ENCODE measurements at regions not wholly inside any gene's neighbourhood (a gene's known extent, or its start where the extent isn't known, plus 50 kb on each side); places are given as distances from the start of the nearest gene placed in this dataset.
"Not testable (repeated sequence)": the region's sequence is repeated elsewhere in the genome, so short reads cannot be mapped to it uniquely, and the experiment has no call there.

DNA sequence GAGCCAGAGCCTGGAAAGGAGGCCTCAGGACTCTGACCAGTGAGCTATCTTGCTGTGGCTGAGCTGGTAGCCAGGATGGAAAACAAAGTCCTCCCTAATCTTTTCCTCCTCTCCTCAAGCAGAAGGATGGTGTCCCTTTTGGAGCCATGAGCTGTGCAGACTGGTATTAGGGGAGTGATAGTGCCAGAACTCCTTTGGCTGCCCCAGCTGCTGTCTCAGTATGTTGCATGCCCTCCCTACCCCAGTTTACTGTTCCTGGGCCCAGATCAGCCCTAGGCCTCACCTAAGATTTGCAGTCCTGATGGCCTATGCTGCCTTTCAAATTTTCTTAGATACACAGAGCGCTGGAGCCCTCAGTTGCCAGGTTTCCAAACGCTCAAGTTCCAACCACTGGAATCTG lies 150.3 kb upstream of the ALG10B start:
- DNase-seq (ENCODE audit: low read depth), result no peak
- H3K4me3 ChIP-seq (ENCODE audit: low read depth, low read length), result no peak overlapping the region
- TF ChIP-seq CTCF (IDR thresholded peaks at IDR 0.05; ENCODE audit: insufficient read depth, low read length), result no peak

GRCh38 chr12:38175538-38175937 lies 141.0 kb upstream of the ALG10B start:
- DNase-seq (ENCODE audit: low read depth), result no peak
- TF ChIP-seq CTCF (IDR thresholded peaks at IDR 0.05; ENCODE audit: insufficient read depth, low read length), result no peak
- H3K4me3 ChIP-seq (ENCODE audit: low read depth, low read length), result no peak overlapping the region

- not testable (repeated sequence) for DNase-seq (ENCODE audit: low read depth); H3K4me3 ChIP-seq (ENCODE audit: low read depth, low read length)
Observed at GRCh38 chr12:38183617-38184016, 133.0 kb upstream of the ALG10B start.

DNA sequence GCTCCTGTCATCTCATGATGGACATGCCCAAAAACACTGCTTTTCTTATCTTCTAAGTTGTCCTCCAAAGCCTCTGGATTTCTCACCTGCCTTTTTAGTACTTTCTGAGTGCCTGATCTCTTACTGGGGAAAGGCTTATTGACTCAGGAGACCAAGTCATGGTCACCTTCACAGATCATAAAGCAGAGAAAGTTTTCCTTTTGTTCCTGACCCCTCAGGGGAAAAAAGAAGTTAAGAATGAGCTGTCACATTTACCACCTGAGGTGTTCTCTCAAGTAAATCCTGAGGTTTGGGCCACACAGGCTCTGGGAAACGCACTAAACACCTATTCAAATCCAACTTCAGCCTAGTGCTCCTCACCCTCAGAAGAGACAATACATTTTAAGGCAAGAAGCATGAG lies 119.3 kb upstream of the ALG10B start:
- H3K4me3 ChIP-seq (ENCODE audit: low read depth, low read length); DNase-seq (ENCODE audit: low read depth): not testable (repeated sequence)

DNA sequence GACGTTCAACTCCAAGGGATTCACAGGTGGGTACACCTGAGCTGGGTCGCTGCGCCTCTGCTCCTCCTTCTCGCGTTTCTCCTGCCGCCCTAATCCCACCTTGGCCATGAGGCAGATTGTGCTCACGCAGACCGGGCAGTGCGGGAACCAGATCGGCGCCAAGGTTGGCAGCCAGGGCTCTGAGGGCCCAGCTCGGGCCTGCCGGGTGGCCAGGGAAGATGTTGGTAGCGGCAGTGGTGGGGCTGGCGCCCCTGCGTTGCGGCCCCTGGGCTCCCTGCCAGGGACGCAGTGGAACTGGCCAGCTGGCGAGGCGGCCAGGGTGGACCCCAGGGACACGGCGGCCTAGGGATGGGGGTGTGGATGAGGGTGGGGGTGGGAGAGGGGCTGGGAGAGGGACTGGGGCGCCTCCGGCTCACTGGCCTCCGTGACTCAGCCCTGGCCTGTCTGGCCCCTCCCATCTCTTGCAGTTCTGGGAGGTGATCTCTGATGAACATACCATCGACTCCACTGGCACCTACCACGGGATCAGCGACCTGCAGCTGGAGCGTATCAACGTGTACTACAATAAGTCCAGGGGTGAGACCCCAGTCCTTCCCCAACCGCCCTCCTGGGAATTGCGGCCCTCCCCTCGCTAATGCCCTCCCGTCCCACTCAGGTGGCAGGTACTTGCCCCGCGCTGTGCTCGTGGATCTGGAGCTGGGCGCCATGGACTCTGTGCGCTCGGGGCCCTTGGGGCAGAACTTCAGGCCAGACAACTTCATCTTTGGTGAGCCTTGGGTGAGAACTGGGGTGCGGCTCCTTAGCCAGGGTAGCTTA lies 114.9 kb upstream of the ALG10B start:
- DNase-seq (ENCODE audit: low read depth), result no peak
- H3K4me3 ChIP-seq (ENCODE audit: low read depth, low read length), result no peak overlapping the region
- no peak for TF ChIP-seq CTCF (IDR thresholded peaks at IDR 0.05; ENCODE audit: insufficient read depth, low read length)

- no peak overlapping the region for H3K4me3 ChIP-seq (ENCODE audit: low read depth, low read length)
- DNase-seq (ENCODE audit: low read depth), result no peak
- TF ChIP-seq CTCF (IDR thresholded peaks at IDR 0.05; ENCODE audit: insufficient read depth, low read length), result no peak
Observed at GRCh38 chr12:38204831-38205230, 111.7 kb upstream of the ALG10B start.

GRCh38 chr12:38222011-38222410 lies 94.6 kb upstream of the ALG10B start:
- H3K4me3 ChIP-seq (ENCODE audit: low read depth, low read length), result no peak overlapping the region
- no peak for DNase-seq (ENCODE audit: low read depth)
- TF ChIP-seq CTCF (IDR thresholded peaks at IDR 0.05; ENCODE audit: insufficient read depth, low read length), result no peak

GRCh38 chr12:38238328-38238727 lies 78.2 kb upstream of the ALG10B start:
- not testable (repeated sequence) for H3K4me3 ChIP-seq (ENCODE audit: low read depth, low read length); DNase-seq (ENCODE audit: low read depth)

Measured in fibroblast of the aortic adventitia (primary cell).